ENCODE measurements at regions not wholly inside any gene's neighbourhood (a gene's known extent, or its start where the extent isn't known, plus 50 kb on each side); places are given as distances from the start of the nearest gene placed in this dataset.

- Mint-ChIP-seq H3K4me1 (peaks cover 13% of the 10 kb centered on the region), H3K27ac (no peak overlapping the region)
Observed at GRCh38 chr13:89746554-89746953, 1600.9 kb upstream of the MIR17HG start.

More at GRCh38 chr13:89746554-89746953, 1600.9 kb upstream of the MIR17HG start:
- H3K27me3 Mint-ChIP-seq (ENCODE audit: low read depth) = no peaks in the 10 kb centered on the region
- ChIA-PET CTCF (no interaction called here), POLR2A (no interaction called here)
- no peak for DNase-seq (ENCODE audit: low spot score)
- H3K4me3 Mint-ChIP-seq = no peak overlapping the region
- H3K36me3 Mint-ChIP-seq = no peaks in the 10 kb centered on the region
- peak; percentile 53 for ATAC-seq
- H3K9me3 Mint-ChIP-seq = no peaks in the 10 kb centered on the region
- TF ChIP-seq SMAD4 (CRISPR knock-in tag; IDR thresholded peaks at IDR 0.05) (no peak), FOXP1 (CRISPR knock-in tag; IDR thresholded peaks at IDR 0.05; ENCODE audit: borderline replicate concordance) (no peak), ZNF396 (CRISPR knock-in tag; IDR thresholded peaks at IDR 0.05; ENCODE audit: borderline replicate concordance) (no peak), ATF2 (CRISPR knock-in tag; IDR thresholded peaks at IDR 0.05; ENCODE audit: borderline replicate concordance, low read depth) (no peak), GRHL2 (CRISPR knock-in tag; IDR thresholded peaks at IDR 0.05; ENCODE audit: insufficient replicate concordance, severe bottlenecking) (no peak), ZNF121 (CRISPR knock-in tag; IDR thresholded peaks at IDR 0.05) (no peak), ETV6 (CRISPR knock-in tag; IDR thresholded peaks at IDR 0.05) (no peak), KAT7 (CRISPR knock-in tag; IDR thresholded peaks at IDR 0.05; ENCODE audit: borderline replicate concordance) (no peak), ZNF416 (CRISPR knock-in tag; IDR thresholded peaks at IDR 0.05) (no peak), AR (CRISPR knock-in tag; IDR thresholded peaks at IDR 0.05) (no peak), ZNF425 (CRISPR knock-in tag; conservative IDR thresholded peaks at IDR 0.05) (no peak), TCF7 (CRISPR knock-in tag; IDR thresholded peaks at IDR 0.05; ENCODE audit: low read depth) (no peak), ZNF512 (CRISPR knock-in tag; IDR thresholded peaks at IDR 0.05; ENCODE audit: borderline replicate concordance) (no peak), MYBL2 (CRISPR knock-in tag; IDR thresholded peaks at IDR 0.05) (no peak), PREB (CRISPR knock-in tag; IDR thresholded peaks at IDR 0.05; ENCODE audit: borderline replicate concordance) (no peak), ZNF263 (CRISPR knock-in tag; IDR thresholded peaks at IDR 0.05; ENCODE audit: low read depth) (no peak), ZNF232 (CRISPR knock-in tag; IDR thresholded peaks at IDR 0.05) (no peak), ZNF671 (CRISPR knock-in tag; IDR thresholded peaks at IDR 0.05) (no peak)
